ENCODE measurements at regions not wholly inside any gene's neighbourhood (a gene's known extent, or its start where the extent isn't known, plus 50 kb on each side); places are given as distances from the start of the nearest gene placed in this dataset.

DNA sequence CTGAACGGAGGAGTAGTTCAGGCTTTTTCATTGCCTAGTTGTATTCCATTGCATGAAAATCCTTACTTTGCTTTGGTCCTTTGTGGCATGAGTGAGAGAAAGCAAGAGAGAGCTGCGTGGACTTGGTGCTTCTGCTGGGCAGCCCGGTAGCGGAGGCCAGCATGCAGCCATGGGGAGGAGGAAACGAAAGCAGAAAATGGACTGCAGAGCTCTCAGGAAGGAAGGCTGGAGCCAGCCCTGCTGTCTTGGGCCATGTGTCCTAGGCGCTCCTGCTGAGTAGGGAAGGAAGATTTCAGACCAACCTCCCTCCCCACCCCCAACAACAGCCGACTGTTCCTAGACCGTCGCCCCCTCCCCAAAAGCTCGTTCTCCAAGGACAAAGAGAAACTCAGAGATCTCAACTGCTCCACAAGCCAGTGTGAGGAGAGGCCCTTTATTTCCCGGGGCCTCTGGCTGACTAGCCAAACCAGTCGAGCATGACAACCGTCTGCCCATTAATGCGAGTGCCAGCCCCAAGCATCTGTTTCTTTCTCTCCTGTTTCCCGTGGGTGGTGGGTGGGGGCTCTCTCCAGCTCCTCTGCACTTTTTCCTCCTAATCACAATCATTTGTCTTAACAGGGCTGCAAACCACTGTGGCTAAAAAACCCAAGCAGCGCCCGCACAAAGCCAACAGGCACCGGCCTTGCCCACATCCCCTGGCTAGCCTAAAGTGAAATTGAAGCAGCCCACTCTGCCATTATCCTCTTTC, 66.8 kb upstream of the FZD7 start:
- ChIA-PET POLR2A (no interaction called here), CTCF (interaction anchor here (0.7 to 1.0 kb wide), 2 partner anchors 11 to 17 kb away, joined by 3 to 5 read pairs; no protein-coding TSS in a partner anchor)
- TF ChIP-seq, protein P1, sequence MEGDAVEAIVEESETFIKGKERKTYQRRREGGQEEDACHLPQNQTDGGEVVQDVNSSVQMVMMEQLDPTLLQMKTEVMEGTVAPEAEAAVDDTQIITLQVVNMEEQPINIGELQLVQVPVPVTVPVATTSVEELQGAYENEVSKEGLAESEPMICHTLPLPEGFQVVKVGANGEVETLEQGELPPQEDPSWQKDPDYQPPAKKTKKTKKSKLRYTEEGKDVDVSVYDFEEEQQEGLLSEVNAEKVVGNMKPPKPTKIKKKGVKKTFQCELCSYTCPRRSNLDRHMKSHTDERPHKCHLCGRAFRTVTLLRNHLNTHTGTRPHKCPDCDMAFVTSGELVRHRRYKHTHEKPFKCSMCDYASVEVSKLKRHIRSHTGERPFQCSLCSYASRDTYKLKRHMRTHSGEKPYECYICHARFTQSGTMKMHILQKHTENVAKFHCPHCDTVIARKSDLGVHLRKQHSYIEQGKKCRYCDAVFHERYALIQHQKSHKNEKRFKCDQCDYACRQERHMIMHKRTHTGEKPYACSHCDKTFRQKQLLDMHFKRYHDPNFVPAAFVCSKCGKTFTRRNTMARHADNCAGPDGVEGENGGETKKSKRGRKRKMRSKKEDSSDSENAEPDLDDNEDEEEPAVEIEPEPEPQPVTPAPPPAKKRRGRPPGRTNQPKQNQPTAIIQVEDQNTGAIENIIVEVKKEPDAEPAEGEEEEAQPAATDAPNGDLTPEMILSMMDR (IDR thresholded peaks at IDR 0.05; ENCODE audit: insufficient read depth, low read depth, low read length): no peak
- no peaks in the 10 kb centered on the region; the same call in 1 of the 2 replicates for H3K36me3 ChIP-seq (ENCODE audit: control insufficient read depth, insufficient read depth, low read length)
- no peak overlapping the region for H3K4me3 ChIP-seq (ENCODE audit: low read depth, low read length)
- no peak for DNase-seq (ENCODE audit: low read depth)
- H3K27me3 ChIP-seq (ENCODE audit: control insufficient read depth, insufficient read depth, low read length): no peaks in the 10 kb centered on the region

DNA sequence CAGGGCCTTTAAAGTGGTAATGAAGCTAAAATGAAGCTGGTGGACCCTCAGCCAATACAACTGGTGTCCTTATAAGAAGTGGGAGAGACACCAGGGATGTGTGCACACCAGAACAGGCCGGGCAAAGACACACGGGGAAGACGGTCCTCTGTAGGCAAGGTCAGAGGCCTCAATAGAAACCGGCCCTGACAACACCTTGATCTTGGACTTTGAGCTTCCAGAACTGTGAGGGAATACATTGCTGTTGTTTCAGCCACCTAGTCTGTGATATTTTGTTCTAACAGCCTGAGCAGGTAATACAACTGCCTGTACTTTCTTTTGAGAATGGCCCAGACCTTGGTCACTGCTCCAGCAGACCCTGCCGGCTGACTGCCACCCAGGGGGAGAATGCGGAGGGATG, 65.6 kb upstream of the FZD7 start:
- CTCF ChIA-PET: no interaction called here

DNA sequence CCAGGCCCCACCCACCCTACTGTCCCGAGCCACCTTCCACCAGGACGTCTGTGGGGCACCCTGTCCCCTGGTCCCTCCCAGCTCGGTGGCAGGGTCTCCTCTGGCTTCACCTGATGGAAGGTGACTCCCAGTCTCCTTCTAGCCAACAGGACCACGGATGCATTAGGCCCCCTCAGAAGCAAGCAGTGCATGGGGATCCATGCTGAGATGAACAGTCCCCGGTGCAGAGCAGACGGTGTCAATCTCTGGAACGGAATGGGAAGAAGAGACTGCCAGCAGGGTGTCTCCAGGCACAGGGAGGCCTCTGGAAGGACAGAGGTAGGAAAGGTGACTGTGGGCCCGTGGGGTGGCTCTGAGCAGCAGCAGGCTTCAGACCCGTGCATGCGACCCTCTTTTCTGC, 65.2 kb upstream of the FZD7 start:
- Histone ChIP-seq H3K4me3 (ENCODE audit: low read depth, low read length) (no peak overlapping the region), H3K27me3 (ENCODE audit: control insufficient read depth, insufficient read depth, low read length) (no peaks in the 10 kb centered on the region), H3K36me3 (ENCODE audit: control insufficient read depth, insufficient read depth, low read length) (no peaks in the 10 kb centered on the region)
- ChIA-PET CTCF (interaction anchor here (0.9 kb wide), 1 partner anchor 10 kb away, joined by 3 read pairs; no protein-coding TSS in a partner anchor), POLR2A (no interaction called here)
- TF ChIP-seq, protein P1 (IDR thresholded peaks at IDR 0.05; ENCODE audit: insufficient read depth, low read depth, low read length): no peak
- DNase-seq (ENCODE audit: low read depth): no peak

More for the DNA sequence above, 65.6 kb upstream of the FZD7 start:
- Histone ChIP-seq H3K27me3 (ENCODE audit: control insufficient read depth, insufficient read depth, low read length) (no peaks in the 10 kb centered on the region), H3K36me3 (ENCODE audit: control insufficient read depth, insufficient read depth, low read length) (no peaks in the 10 kb centered on the region), H3K4me3 (ENCODE audit: low read depth, low read length) (no peak overlapping the region)
- POLR2A ChIA-PET: no interaction called here
- TF ChIP-seq, protein P1 (IDR thresholded peaks at IDR 0.05; ENCODE audit: insufficient read depth, low read depth, low read length): no peak
- DNase-seq (ENCODE audit: low read depth): no peak

DNA sequence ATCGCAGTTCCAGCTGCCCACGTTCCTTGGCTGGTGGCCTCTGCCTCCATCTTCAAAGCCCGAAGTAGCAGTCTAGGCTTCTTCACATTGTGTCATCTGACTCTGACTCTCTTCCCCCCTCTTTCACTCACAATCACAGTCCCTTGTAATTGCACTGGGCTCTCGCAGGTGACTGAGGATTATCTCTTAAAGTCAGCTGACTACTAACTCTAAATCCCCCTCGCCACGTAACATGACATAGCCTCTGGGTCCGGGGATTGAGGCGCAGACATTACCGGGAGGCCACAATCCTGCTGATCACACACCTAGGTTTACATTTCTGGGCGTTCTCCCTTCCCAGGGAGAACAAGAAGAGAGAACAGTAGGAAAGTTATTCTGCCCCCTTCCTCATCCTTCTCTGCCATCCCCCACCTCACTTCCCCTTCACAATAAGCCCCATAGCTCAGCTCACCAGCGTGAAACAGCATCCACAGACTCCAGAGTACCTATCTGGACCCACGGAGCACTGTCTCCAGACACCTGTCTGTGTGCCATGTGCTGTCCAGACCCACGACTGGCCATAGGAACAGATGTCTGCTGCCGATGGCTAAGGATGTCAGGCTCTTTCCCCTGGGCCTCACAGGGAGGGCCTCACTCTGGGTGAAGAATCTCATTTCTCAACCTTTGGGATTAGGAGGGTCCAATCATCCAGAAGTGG, 64.3 kb upstream of the FZD7 start:
- H3K4me3 ChIP-seq (ENCODE audit: low read depth, low read length): no peak overlapping the region
- H3K36me3 ChIP-seq (ENCODE audit: control insufficient read depth, insufficient read depth, low read length): no peaks in the 10 kb centered on the region
- TF ChIP-seq, protein P1 (IDR thresholded peaks at IDR 0.05; ENCODE audit: insufficient read depth, low read depth, low read length): no peak
- ChIA-PET POLR2A (no interaction called here), CTCF (interaction anchor here (0.9 to 1.4 kb wide), 2 partner anchors 11 to 38 kb away, joined by 3 to 4 read pairs; no protein-coding TSS in a partner anchor)
- no peaks in the 10 kb centered on the region for H3K27me3 ChIP-seq (ENCODE audit: control insufficient read depth, insufficient read depth, low read length)
- DNase-seq (ENCODE audit: low read depth): no peak
